Keratinocyte (primary cell): ENCODE measurements at regions not wholly inside any gene's neighbourhood (a gene's known extent, or its start where the extent isn't known, plus 50 kb on each side); places are given as distances from the start of the nearest gene placed in this dataset.

Experiments used
- CTCF ChIP-seq, 3 experiments: IDR thresholded peaks in 1 of 3; conservative IDR thresholded peaks in 1 of 3; optimal IDR thresholded peaks in 1 of 3; 2 replicates in 2 of 3; 3 replicates in 1 of 3; pipeline versions ENCODE3 to v1.5.1; 2011; ENCODE audit warnings: low read length in 3 of 3, mild to moderate bottlenecking in 3 of 3, moderate library complexity in 2 of 3, control low read depth in 1 of 3, inconsistent platforms in 1 of 3; ENCODE audit not compliant: insufficient read depth in 2 of 3; ENCODE audit errors: extremely low read depth in 1 of 3
- EZH2 ChIP-seq: IDR thresholded peaks from one replicate; pipeline ENCODE4 v1.6.1; 2012; ENCODE audit warnings: inconsistent platforms, mild to moderate bottlenecking, low read length, moderate library complexity

GRCh38 chr19:30310602-30311263 is 61.5 kb upstream of the ZNF536 start:
- TF ChIP-seq EZH2 (no peak), CTCF (optimal IDR thresholded peaks at IDR 0.05 in 1 of 3, IDR thresholded peaks at IDR 0.05 in 1 of 3, conservative IDR thresholded peaks at IDR 0.05 in 1 of 3; ENCODE audit: extremely low read depth in 1 of 3, insufficient read depth in 2 of 3, low read length in 3 of 3) (no peak)
